IMR-90 (cell line): ENCODE measurements at regions not wholly inside any gene's neighbourhood (a gene's known extent, or its start where the extent isn't known, plus 50 kb on each side); places are given as distances from the start of the nearest gene placed in this dataset.
"Not testable (repeated sequence)": the region's sequence is repeated elsewhere in the genome, so short reads cannot be mapped to it uniquely, and the experiment has no call there.

Experiments
- ATAC-seq: fragments of 200-7000 bp; cut with Tn5 transposase; 2 replicates; pipeline ENCODE4 v1.9.1; 2020; ENCODE audit warnings: low read depth, mild to moderate bottlenecking, moderate library complexity
- BruUV-seq: library from RNA; stranded (reverse); fragments of 400-500 nt; replicated peaks from 2 replicates; lab custom pipeline; 2021; lab: Mats Ljungman, UMichigan
- CTCF ChIA-PET: fragments of 300-600 bp; formaldehyde crosslinking; extraction: SDS; loops from one replicate; lab custom pipeline; 2021; ENCODE audit warnings: antibody characterized with exemption; lab: Yijun Ruan, JAX
- POLR2A ChIA-PET: fragments of 300-600 bp; sonication (Branson Sonifier 250); formaldehyde crosslinking; loops from one replicate; lab custom pipeline; 2022; ENCODE audit warnings: antibody characterized with exemption; ENCODE audit not compliant: unreplicated experiment; lab: Charles Lee
- DNase-seq: peaks from one replicate; pipeline ENCODE4 v3.0.0; 2013
- H2AFZ ChIP-seq: replicated peaks from 2 replicates; pipeline ENCODE3; 2013; ENCODE audit warnings: low read length, mild to moderate bottlenecking; ENCODE audit not compliant: poor library complexity
- H2AK5ac ChIP-seq: 2 replicates; pipeline ENCODE4 v1.6.1; 2013; ENCODE audit warnings: low read depth, low read length, inconsistent platforms
- H2AK9ac ChIP-seq: replicated peaks from 2 replicates; pipeline ENCODE3; 2013; ENCODE audit warnings: mild to moderate bottlenecking, low read depth, low read length, moderate library complexity; ENCODE audit not compliant: poor library complexity
- H2BK120ac ChIP-seq: 2 replicates; pipeline ENCODE4 v1.6.1; 2013; ENCODE audit warnings: low read depth, low read length, inconsistent platforms
- H2BK15ac ChIP-seq: 3 replicates; pipeline ENCODE4 v1.6.1; 2013; ENCODE audit warnings: low read depth, low read length, inconsistent platforms
- H2BK20ac ChIP-seq: 2 replicates; pipeline ENCODE4 v1.6.1; 2013; ENCODE audit warnings: low read depth, mild to moderate bottlenecking, inconsistent platforms, low read length, moderate library complexity
- H2BK5ac ChIP-seq: 2 replicates; pipeline ENCODE4 v1.6.1; 2013; ENCODE audit warnings: mild to moderate bottlenecking, low read depth, low read length, inconsistent platforms; ENCODE audit not compliant: poor library complexity, severe bottlenecking
- H3K14ac ChIP-seq: replicated peaks from 2 replicates; pipeline ENCODE4 v1.6.1; 2013; ENCODE audit warnings: low read depth, low read length, inconsistent platforms
- H3K18ac ChIP-seq: 2 replicates; pipeline ENCODE4 v1.6.1; 2013; ENCODE audit warnings: low read depth, low read length, control low read depth
- H3K23ac ChIP-seq: 2 replicates; pipeline ENCODE4 v1.6.1; 2013; ENCODE audit warnings: low read depth, low read length, inconsistent platforms
- H3K27ac ChIP-seq: 2 replicates; pipeline ENCODE4 v1.5.1; 2013; ENCODE audit warnings: mild to moderate bottlenecking, control low read depth, low read length; ENCODE audit not compliant: insufficient read depth
- H3K27me3 ChIP-seq: 2 replicates; pipeline ENCODE4 v1.6.1; 2013; ENCODE audit warnings: low read length; ENCODE audit not compliant: control insufficient read depth, insufficient read depth
- H3K36me3 ChIP-seq: 2 replicates; pipeline ENCODE4 v1.6.1; 2013; ENCODE audit warnings: low read length, mixed read lengths; ENCODE audit not compliant: control insufficient read depth, insufficient read depth
- H3K4ac ChIP-seq: 2 replicates; pipeline ENCODE4 v1.6.1; 2013; ENCODE audit warnings: low read depth, low read length, inconsistent platforms
- H3K4me1 ChIP-seq: 2 replicates; pipeline ENCODE4 v1.6.1; 2013; ENCODE audit warnings: low read length, mixed read lengths; ENCODE audit not compliant: control insufficient read depth, insufficient read depth
- H3K4me2 ChIP-seq: 2 replicates; pipeline ENCODE4 v1.6.1; 2013; ENCODE audit warnings: low read depth, mild to moderate bottlenecking, control low read depth, low read length, moderate library complexity
- H3K4me3 ChIP-seq: 2 replicates; pipeline ENCODE4 v1.5.1; 2013; ENCODE audit warnings: low read depth, mild to moderate bottlenecking, control low read depth, low read length, moderate library complexity; ENCODE audit not compliant: insufficient read depth
- H3K56ac ChIP-seq: 2 replicates; pipeline ENCODE4 v1.6.1; 2013; ENCODE audit warnings: low read length, inconsistent platforms; ENCODE audit not compliant: insufficient read depth; ENCODE audit errors: extremely low read depth
- H3K79me1 ChIP-seq, 2 experiments: 2 replicates each; pipeline ENCODE4 v1.6.1; 2013; ENCODE audit warnings: low read length in 2 of 2, inconsistent platforms in 1 of 2, low read depth in 1 of 2
- H3K9ac ChIP-seq: 2 replicates; pipeline ENCODE4 v1.6.1; 2013; ENCODE audit warnings: low read depth, low read length, control low read depth
- H3K9me1 ChIP-seq: 2 replicates; pipeline ENCODE4 v1.6.1; 2013; ENCODE audit warnings: low read length, inconsistent platforms; ENCODE audit not compliant: insufficient read depth
- H3K9me3 ChIP-seq: 2 replicates; pipeline ENCODE4 v1.6.1; 2013; ENCODE audit warnings: low read length; ENCODE audit not compliant: control insufficient read depth, insufficient read depth
- H4K20me1 ChIP-seq: 2 replicates; pipeline ENCODE4 v1.6.1; 2013; ENCODE audit warnings: low read length, inconsistent platforms; ENCODE audit not compliant: insufficient read depth
- H4K5ac ChIP-seq: 2 replicates; pipeline ENCODE4 v1.6.1; 2013; ENCODE audit warnings: mild to moderate bottlenecking, low read depth, low read length, control low read depth
- H4K8ac ChIP-seq, 2 experiments: 2 replicates each; pipeline ENCODE4 v1.6.1; 2013; ENCODE audit warnings: low read depth in 2 of 2, low read length in 2 of 2, control low read depth in 1 of 2, inconsistent platforms in 1 of 2
- H4K91ac ChIP-seq: 2 replicates; pipeline ENCODE4 v1.6.1; 2013; ENCODE audit warnings: low read depth, low read length, inconsistent platforms; ENCODE audit not compliant: insufficient read depth
- NFE2L2 ChIP-seq: fragments of 150-350 bp; IDR thresholded peaks from 2 replicates; pipeline ENCODE4 v1.6.1; 2016; ENCODE audit warnings: low read depth, mild to moderate bottlenecking, low read length
- WGBS, 2 experiments: methylation state at CpG; one replicate each; pipeline versions ENCODE4 v1.1.5 to v1.1.7; 2013; ENCODE audit warnings: missing lambda C conversion rate in 2 of 2; ENCODE audit not compliant: insufficient read length in 1 of 2; ENCODE audit errors: extremely low coverage in 2 of 2; 5-methylcytosine and 5-hydroxymethylcytosine counted together
- dilution Hi-C: fragments of 300-500 bp; cut with HindIII; formaldehyde crosslinking; loops from one replicate; pipeline ENCODE4 v1.14.3; 2018; ENCODE audit warnings: low sequenced_read_pairs; ENCODE audit not compliant: unreplicated experiment
- in situ Hi-C: fragments of 300-500 bp; cut with MboI; formaldehyde crosslinking; loops from 3 replicates; pipeline ENCODE4 v1.14.3; 2019; ENCODE audit warnings: low sequenced_read_pairs, inconsistent platforms, mixed read lengths
- intact Hi-C: fragments of 100-400 bp; cut with micrococcal nuclease; formaldehyde crosslinking; loops from 2 replicates; pipeline ENCODE4 v1.10.0; 2022

- H3K27ac ChIP-seq, H3K14ac ChIP-seq, ATAC-seq, H2AK9ac ChIP-seq, BruUV-seq, H2BK20ac ChIP-seq, H2AK5ac ChIP-seq, H3K23ac ChIP-seq, intact Hi-C loops, H2AFZ ChIP-seq, H2BK120ac ChIP-seq, dilution Hi-C loops, CTCF ChIA-PET, H3K4me3 ChIP-seq, H3K4me2 ChIP-seq, POLR2A ChIA-PET, H4K91ac ChIP-seq, H2BK15ac ChIP-seq, H3K56ac ChIP-seq, in situ Hi-C loops, H2BK5ac ChIP-seq, H4K8ac ChIP-seq, H3K4me1 ChIP-seq, H3K4ac ChIP-seq, H3K18ac ChIP-seq, H3K79me1 ChIP-seq, H4K5ac ChIP-seq, H3K36me3 ChIP-seq, H3K9me1 ChIP-seq, H4K20me1 ChIP-seq, H3K9me3 ChIP-seq, H3K27me3 ChIP-seq, H3K9ac ChIP-seq: not testable (repeated sequence)
- WGBS, 2 experiments, result 71% methylated on average over 1 of the region's 1 CpG; no CpG with 5 or more reads in 1 of the 2 experiments
- peak; percentile 7 for DNase-seq
- 0 out of 2 replicates have a peak, but pooled peaks have one; percentile 13 for TF ChIP-seq NFE2L2
Observed at GRCh38 chr4:132122741-132123140, 1026.4 kb upstream of the PCDH10 start.
